GM18520 (cell line): ENCODE measurements at regions not wholly inside any gene's neighbourhood (a gene's known extent, or its start where the extent isn't known, plus 50 kb on each side); places are given as distances from the start of the nearest gene placed in this dataset.
"Not testable (repeated sequence)": the region's sequence is repeated elsewhere in the genome, so short reads cannot be mapped to it uniquely, and the experiment has no call there.

Source experiments
- ATAC-seq: cut with Tn5 transposase; IDR thresholded peaks from one replicate; pipeline ENCODE4 v1.9.1; 2021; ENCODE audit not compliant: unreplicated experiment

DNA sequence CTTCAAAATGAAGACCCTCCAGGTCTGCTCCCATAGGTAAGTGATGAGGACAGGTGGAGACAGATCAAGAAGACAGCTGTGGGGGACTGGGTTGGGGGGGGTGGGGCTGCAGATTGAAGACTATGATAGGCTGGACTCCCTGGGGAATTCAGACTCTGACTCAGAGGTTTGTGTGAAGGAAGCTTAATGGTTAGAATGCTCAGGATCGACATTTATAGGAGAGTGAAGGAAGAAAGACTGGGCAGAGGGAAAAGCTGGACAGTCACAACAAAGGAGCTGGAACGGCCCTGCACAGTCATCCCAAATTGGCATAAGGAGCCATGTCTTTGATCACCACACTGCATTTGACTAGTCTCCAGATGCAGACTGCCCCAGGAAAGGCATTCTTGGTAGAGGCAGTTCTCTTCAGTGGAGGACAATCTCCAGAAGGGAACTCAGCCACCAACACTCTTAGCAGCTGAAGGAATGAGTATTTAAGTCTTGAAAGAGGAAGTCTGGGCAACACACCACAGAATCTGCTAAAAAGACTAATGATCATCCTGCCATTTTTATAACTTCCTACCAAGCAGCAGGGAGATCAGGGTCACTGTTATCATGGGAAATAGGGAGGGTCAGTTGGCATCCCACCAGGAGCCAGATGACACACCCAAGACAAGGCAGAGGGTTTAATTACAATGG lies 120.0 kb upstream of the ZC3H11B start:
- no peak for ATAC-seq

DNA sequence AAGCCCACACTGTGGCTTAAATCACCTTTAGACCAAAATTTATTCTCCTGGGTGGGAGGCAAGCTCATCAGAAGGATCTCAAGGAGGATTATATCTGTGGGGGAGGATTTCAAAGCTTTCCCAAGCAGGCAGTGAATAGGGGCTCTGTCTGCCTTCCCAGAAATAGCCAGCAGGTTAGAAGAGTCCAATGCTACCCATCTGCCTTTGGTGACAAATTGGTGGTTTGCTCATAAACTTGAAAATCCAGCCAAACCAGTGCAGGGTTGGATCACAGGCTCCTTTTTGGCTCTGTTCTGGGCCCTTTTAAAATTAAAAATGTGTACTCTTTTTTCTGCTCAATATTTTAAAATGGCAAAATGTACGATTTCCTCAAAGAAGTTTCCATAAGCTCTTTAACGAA lies 118.9 kb upstream of the ZC3H11B start:
- no peak for ATAC-seq

DNA sequence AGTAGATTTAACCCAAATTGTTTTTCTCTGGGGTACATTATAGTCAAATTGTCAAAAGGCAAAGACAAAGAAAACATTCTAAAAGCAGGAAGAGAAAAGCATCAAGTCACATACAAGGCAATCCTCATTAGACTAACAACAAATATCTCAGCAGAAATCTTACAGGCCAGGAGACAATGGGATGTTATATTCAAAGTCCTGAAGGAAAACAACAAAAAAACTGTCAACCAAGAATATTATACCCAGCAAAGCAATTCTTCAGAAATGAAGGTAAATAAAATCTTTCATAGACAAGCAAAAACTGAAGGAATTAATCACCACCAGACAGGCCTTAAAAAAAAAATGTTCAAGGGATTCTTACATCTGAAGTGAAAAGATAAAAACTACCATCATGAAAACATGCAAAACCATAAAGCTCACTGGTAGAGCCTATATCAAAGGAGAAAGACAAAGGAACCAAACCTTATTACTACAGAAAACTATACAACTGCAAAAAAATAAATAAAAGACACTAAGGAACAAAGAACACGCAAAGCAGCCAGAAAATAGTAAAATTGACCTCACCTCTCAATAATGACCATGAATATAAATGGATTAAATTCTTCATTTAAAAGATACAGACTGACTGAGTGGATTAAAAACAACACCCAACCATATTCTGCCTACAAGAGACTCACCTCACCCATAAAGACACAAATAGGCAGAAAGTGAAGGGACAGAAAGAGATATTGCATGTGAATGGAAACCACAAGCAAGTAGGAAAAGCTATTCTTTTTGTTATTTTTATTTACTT lies 113.8 kb upstream of the ZC3H11B start:
- ATAC-seq, result no peak

DNA sequence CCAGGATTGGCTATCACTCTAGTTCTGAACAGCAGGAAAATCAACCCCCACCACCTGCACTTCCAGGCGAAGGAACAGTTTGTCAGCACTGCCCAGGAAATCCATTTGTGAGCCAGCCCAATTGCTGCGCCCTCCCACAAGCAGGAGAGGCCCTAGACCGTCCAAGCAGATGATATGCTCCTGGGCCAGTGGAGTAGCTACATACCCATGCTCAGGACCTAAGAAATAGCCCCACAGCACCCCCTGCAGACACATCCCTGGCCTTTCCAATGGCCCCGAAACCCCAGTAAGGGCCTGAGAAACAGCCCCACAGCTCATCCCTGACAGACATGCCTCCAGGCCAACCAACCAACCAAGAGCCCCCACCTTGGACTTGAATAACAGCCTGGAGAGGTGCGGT lies 111.5 kb upstream of the ZC3H11B start:
- ATAC-seq, result no peak

DNA sequence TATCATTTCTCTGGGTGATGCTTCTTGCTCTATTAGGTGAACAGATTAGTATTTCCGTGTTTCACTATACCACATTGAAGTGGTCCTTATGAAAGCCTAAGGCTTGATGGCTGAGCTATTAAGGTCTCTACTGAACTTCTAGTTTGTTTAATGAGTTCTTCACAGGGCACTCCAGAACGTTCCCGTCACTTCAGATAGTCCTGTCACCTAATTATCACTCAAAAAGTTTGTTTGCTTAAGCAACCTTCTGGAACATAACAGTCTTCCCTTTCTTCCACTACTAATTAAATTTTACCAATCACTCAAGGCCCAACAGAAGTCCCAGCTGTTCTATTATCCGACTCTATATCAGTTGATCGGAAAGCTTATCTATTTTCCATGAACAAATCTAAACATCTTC lies 104.6 kb upstream of the ZC3H11B start:
- no peak for ATAC-seq

DNA sequence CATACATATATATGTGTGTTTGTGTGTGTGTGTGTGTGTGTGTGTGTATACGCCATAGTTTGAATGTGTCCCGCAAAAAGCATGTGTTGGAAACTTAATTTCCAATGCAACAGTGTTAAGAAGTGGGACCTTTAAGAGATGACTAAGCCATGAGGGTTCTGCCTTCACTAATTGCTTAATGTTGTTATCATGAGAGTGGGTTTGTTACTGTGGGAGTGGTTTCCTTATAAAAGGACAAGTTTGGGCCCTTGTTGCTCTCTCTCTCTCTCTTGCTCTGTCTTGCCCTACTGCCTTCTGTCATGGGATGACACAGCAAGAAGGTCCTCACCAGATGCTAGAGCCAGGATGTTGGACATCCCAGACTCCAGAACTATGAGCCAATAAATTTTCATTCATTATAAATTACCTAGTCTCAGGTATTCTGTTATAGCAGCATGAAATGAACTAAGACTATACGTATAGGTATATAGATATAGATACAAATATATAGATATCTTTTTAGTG lies 103.8 kb upstream of the ZC3H11B start:
- ATAC-seq, result no peak

DNA sequence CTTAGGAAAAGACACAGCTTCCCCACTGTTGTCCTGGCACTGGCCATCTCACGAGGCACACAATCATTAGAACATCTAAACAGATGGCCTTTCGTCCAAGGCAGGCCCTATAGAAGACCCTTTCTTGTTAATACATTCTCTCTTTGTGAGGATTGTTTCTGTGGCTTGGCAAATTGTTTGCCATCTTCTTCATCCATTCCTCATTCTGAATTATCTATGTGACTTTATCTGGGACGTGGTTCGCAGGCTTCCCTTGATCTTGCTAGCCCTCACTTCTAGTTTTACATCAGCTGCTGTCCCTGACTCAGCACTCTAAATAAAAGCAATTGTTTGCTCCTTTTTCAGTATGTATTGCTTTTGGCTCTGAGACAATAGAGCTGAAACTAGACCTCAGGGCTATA lies 101.1 kb upstream of the ZC3H11B start:
- ATAC-seq, result no peak

DNA sequence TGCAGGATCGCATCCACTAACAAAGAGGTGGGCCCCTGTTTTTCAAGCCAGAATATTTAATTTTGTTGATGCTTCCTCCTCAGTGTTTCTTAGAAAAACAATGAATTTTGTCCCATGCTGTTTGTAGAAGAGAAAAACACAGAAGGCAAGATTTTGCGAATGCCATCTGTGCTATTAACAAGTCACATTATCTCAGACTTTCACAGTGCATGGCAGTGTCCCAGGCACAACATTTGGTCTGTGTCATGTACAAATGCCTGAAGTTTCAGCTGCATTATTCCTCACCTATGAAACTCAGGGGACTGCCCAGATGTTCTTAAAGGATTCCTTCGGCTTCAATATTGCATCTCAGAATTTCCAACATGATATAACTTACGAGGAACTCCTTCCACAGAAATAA lies 99.6 kb upstream of the ZC3H11B start:
- no peak for ATAC-seq

DNA sequence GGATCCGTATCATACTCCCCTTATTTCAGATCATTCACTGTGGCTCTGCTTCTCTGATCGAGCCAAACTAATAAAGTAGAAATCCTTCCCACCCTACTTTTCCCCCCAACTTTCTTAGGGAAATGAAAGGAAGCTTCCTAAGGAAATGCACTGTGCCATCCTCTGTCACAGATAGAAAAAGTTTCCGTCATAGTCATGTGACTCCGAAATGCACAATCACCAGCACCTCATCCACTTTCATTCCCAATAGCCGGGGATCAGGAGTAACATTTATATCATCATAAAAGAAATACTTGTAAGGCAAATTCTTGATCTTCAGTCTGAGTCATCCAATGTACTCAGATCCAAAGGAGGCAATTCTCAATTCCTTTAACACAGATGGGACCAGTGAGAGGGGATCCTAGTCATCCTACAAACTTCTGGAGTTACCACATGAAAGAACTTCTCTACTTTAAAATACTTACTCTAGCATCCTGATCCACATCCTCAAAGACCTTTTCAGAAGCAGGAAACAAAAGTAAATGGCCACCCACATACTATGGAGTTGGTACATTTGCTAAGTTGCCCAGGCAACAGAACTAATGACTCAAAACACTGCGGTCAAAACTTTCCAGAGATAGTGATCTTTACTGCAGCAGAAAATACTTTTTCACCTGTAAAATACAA lies 97.8 kb upstream of the ZC3H11B start:
- no peak for ATAC-seq

DNA sequence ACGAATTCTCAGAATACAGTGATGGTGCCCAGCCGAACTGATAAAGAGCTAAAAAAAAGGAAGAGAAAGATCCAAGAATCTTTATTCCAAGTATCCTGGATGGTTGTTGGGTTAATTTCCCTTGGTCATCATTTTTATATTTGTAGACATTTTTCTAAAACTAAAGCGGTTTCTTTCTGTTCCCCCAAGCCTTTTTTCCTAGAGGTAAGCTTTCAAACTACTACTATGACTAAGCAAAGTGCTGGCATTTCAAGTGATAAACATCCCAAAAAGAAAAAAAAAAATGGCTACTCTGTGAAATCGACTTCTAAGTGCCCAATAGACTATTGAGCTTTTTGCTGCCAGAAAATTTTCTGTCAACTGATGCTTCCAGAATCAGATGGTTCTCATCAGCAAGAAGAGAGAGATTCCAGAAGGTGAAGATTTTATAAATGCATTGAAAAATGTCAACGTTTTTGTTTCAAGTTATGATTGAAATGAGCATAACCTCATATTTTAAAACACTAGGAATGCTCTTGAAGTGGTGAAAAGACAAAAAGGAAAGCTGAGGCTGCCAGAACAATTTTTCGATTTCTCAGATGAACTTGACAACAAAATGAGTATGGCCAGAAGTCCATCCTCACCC lies 96.1 kb upstream of the ZC3H11B start:
- no peak for ATAC-seq

DNA sequence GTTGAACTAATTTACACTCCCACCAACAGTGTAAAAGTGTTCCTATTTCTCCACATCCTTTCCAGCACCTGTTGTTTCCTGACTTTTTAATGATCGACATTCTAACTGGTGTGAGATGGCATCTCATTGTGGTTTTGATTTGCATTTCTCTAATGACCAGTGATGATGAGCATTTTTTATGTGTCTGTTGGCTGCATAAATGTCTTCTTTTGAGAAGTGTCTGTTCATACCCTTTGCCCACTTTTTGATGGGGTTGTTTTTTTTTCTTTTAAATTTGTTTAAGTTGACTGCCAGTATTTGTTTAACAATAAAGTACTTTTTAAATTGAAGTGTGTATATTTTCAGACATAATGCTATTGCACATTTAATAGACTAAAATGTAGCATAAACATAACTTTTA lies 95.0 kb upstream of the ZC3H11B start:
- not testable (repeated sequence) for ATAC-seq

DNA sequence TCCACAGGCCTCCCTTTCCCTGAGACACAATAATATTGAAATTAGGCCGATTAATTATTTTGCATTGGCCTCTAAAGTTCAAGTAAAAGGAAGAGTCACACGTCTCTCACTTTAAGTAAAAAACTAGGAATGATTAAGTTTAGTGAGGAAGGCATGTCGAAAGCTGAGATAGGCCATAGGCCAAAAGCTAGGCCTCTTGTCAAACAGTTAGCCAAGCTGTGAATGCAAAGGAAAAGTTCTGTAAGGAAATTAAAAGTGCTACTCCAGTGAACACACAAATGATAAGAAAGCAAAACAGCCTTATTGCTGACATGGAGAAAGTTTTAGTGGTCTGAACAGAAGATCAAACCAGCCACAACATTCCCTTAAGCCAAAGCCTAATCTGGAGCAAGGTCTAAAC lies 91.4 kb upstream of the ZC3H11B start:
- ATAC-seq, result not testable (repeated sequence)

DNA sequence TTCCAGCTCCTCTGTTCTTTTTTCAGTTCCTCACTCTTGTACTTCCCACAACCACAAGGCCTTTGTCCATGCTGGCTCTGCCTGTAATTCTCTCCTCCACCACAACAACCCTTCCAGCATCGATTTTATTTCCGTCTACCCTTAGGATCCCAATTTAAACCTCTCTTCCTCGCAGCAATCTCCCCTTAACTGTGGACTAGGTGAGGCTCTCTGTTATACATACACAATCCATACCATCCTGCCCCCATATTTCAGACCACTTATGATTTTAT lies 90.4 kb upstream of the ZC3H11B start:
- no peak for ATAC-seq

DNA sequence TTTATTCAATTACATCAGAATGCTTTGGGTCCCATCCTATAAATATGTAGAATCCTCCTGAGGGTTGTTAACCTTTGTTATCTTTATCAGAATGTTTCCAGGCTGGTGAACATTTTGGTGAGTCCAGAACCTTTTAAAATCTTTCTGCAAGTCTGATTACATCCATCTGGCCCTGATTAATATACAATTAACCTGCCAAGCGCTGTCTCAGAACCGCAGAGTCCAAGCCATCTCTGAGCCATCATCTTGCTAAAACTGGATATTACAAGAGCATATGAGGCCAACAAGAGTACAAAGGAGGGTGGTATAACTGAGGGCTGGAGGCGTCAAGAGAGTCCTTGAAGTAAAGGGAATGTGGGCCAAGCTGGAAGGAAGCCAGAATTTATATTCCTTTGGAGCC lies 88.6 kb upstream of the ZC3H11B start:
- no peak for ATAC-seq

DNA sequence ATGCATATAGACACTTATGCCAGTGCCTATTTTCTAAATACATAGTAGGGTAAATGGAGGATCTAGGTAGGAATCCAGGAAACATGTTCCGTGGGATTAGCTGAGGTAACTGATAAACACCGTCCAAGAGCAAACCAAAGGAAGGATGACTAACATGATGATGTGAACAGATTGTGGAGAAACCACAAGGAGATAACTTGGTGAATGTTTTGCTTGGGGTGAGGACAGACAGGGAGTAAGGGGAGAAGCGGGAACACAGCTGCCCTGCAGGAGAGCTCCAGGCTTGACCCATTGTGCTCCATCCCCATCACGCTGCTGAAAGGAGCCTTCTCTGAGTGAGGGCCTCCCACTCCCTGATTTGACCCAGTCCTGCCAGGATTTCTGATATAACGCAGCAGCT lies 87.0 kb upstream of the ZC3H11B start:
- ATAC-seq, result no peak

DNA sequence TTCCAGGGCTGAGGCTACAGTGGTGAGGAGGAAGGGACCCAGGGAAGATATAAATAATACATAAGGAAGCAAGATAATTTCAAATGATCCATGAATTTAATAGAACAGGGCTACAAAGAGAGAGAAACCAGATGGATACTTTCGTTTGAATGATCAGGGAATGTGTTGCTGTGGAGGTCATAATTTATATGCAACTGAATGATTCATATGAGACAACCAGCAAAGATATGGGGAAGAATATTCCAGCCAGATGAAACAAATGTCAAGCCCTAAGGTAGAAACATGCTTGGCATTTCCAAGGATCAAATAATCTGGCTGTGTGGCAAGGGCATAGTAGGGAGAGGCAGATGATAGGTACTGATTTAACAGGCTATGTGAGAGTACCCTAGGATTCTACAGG lies 84.8 kb upstream of the ZC3H11B start:
- ATAC-seq, result no peak

DNA sequence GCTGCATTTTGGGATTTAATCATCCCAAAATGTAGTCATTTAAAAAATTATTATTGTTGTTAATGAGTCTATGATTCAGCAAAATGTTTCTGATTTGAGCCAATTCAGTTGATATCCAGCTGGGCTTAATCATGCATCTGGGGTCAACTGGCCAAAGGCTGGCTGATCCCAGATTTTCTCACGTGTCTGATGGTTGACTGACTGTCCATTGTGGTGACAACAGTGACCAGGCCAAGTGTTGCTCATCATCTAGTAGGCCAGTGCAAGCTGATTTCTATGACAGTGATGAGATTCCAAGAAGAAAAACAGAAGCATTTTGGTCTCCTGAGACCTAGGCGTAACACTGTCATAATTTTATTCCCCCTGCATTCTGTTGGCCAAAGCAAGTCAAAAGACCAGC lies 80.1 kb upstream of the ZC3H11B start:
- ATAC-seq, result no peak

DNA sequence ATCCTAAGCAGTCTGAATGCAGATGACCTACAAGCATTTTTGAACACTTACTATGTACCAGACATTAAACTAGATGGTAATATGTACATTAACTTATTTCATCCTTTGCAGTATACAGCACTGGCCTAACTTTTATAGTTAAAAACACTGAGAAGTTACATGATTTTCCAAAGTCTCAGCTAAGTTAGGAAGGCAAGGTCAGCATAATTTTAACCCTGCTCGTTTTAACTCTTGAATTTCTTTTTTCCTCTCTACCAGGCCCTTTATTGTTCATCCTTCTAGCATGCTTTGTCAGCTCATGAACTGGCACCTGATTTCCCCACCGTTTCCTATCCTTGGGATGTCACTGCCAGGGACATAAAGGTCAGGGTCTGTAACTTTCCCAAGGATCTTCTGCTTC lies 76.9 kb upstream of the ZC3H11B start:
- ATAC-seq, result no peak

DNA sequence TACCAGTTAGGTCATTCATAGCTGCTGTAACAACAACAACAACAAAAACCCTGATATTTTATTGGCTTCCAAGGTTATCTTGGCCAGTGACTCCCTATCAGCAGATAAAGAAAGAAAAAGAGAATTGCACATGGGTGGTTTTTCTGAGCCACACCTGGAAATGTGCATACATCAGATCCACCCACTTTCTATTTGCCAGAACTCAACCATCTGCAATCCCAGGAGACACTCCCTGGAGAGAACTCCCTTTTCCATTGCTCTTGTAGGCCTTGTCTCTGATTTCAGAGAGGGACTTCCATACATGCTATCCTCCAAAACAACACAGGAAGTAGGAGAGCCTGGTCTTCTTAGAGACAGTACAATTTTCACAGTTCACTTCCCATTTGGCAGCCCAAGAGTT lies 74.9 kb upstream of the ZC3H11B start:
- no peak for ATAC-seq

DNA sequence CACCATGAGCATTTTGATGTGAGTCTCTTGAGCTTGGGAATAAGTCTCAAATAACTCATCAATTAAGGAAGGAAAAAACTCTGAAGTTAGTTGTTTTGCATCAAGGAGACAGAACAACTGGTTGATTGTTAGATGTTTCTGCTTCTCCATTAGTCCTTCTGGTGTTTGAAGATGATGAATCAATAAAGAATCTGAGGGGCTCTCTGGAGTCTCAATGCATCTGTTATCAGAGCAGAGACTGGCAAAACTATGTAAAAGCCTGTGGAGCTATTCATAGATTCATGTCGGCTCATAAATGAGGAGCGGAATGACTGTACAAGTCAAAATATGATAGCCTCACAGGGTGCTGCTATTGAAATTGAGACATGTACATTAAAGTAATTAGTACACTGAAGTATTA lies 73.3 kb upstream of the ZC3H11B start:
- no peak for ATAC-seq

DNA sequence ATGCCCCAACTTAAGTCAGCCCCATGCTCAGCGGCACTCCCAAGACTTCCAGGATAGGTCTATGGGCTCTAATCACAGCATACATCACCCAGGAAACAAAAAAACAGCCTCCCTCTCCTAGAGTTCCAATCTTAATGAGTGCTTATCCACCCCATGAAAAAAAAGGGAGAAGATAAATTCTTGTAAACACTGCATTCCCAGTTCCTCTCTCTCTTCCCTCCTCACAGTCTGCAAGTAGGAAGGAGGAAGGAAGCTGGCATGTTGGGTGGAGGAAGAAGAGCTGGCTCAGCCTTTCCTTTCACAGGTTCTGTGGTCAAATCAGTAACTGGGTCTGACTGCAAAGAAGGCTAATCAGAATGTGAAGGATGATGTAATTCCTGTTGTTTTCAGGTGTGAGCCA lies 69.9 kb upstream of the ZC3H11B start:
- no peak for ATAC-seq

DNA sequence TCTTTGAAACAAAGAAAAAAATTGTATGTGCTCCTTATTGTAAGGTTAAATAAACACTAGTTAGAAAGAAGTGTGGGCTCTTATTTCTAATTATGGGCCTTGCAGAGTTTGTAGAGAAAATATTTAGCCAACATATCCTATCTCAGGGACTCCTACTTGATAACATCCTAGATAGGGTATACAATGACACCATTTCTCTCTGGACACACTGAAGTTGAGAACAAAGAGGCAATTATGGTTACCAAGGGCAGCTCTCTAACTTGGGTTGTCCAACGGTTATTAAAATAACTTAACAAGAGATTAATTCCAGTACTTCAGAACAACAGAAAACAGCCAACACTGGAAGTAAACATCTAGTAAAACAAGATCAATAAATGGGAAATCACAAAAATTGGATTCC lies 69.0 kb upstream of the ZC3H11B start:
- no peak for ATAC-seq
